Sigmoid colon (tissue), 4 donors: ENCODE measurements at regions not wholly inside any gene's neighbourhood (a gene's known extent, or its start where the extent isn't known, plus 50 kb on each side); places are given as distances from the start of the nearest gene placed in this dataset.

Source experiments
- CTCF ChIP-seq, 4 experiments: fragments of 450-650 bp in 3 of 4; fragments of 200-600 bp in 1 of 4; IDR thresholded peaks; one replicate each; pipeline ENCODE4 v1.5.1; 2016 to 2019; ENCODE audit warnings: antibody characterized with exemption in 4 of 4, mild to moderate bottlenecking in 3 of 4, moderate library complexity in 2 of 4
- EP300 ChIP-seq, 4 donors: sonication (generic); formaldehyde crosslinking; IDR thresholded peaks; one replicate each; pipeline ENCODE4 v1.6.1; 2017; ENCODE audit warnings: antibody characterized with exemption in 4 of 4
- POLR2A ChIP-seq, 2 donors: fragments of 450-650 bp; IDR thresholded peaks; one replicate each; pipeline ENCODE4 v1.6.1; 2016; ENCODE audit warnings: antibody characterized with exemption in 2 of 2, mild to moderate bottlenecking in 2 of 2, moderate library complexity in 2 of 2

GRCh38 chr2:188881434-188881833 lies 92.7 kb upstream of the COL3A1 start:
- TF ChIP-seq CTCF (IDR thresholded peaks at IDR 0.05): no peak
- no peak for TF ChIP-seq EP300 (IDR thresholded peaks at IDR 0.05)
- no peak for TF ChIP-seq POLR2A (IDR thresholded peaks at IDR 0.05)
